ENCODE measurements at regions not wholly inside any gene's neighbourhood (a gene's known extent, or its start where the extent isn't known, plus 50 kb on each side); places are given as distances from the start of the nearest gene placed in this dataset.

DNA sequence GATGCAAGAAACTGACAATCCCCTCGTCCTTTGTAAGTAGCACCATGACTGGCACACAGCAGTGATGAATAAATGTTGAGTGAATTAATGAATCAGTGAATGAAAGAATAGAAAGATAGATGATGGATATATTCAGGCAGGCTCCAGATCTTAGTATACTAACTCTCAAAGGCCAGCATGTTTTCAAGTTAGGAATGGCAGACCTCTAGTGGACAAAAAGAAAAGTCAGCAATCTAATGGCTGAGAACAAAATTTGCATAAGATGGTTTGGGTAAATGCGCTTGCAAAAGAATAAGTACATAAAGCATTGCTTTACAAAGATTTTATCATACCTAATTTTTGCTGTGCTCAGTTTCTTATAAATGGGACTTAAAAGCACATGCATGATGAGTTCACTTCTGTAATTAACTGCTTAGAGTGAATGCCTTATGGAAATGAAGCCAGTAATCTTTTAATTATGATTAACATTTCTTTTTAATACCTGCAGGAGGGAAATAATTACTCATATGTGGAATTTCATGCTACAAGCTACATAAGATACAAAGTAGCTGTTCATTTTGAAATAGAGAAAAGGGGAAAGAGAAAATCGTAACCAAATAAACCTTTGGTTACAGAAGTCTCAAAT, 126.9 kb upstream of the GPRIN3 start:
- intact Hi-C loops (cut with DNase I; ENCODE audit: low total_unique reads) = no loop called here
- no peak overlapping the region for H3K4me3 ChIP-seq (ENCODE audit: low read depth, poor library complexity, severe bottlenecking)
- TF ChIP-seq CTCF (IDR thresholded peaks at IDR 0.05) (no peak), POLR2A (IDR thresholded peaks at IDR 0.05) (no peak)
- WGBS, 2 donors = 48 to 57% methylated on average over 3 of the region's 3 CpGs
- no peak for DNase-seq (ENCODE audit: low spot score in 2 of 2)

DNA sequence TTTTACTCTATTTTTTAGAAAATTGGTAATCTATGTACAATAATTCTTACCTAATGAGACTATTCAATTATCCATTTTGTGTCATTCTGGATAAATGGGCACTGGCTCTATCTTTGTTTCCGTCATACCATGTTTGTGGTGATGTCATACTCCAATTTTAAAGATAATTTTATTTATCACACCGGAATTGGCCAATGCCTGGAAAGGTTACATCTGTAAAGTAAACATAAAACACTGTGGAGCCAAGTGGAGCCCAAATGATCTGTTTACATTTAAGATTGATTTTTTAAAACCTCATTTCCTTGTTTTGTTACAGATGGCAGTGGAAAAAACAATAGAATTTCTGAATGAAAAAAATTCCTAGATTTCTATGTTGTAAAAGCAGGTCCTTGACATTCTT, 120.2 kb upstream of the GPRIN3 start:
- no peak for TF ChIP-seq POLR2A (IDR thresholded peaks at IDR 0.05)
- WGBS, 2 donors = 85 to 86% methylated on average over 2 of the region's 2 CpGs
- H3K4me3 ChIP-seq (ENCODE audit: low read depth, poor library complexity, severe bottlenecking) = no peak overlapping the region
- no peak for DNase-seq (ENCODE audit: low spot score in 2 of 2)
- intact Hi-C loops (cut with DNase I; ENCODE audit: low total_unique reads) = no loop called here

DNA sequence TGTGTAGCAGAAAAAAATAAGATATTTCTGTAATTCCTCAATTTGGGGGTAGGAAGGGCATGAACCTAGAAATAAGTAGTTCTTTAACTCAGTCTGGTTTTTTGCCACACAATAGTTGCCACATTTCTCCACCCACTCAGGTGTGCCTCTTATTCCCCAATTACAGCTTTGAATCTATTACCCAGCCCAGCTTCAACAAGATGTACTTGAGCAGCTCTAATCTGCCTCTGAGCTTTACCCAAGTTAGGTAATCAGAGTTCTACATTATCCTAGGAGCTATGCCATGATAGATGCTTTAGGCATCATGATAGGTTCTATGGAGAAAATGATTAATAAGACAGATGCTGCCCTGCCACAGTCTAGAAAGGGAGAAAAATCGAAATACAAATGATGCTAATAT, 117.4 kb upstream of the GPRIN3 start:
- no peak overlapping the region for H3K4me3 ChIP-seq (ENCODE audit: low read depth, poor library complexity, severe bottlenecking)
- intact Hi-C loops (cut with DNase I; ENCODE audit: low total_unique reads) = no loop called here
- TF ChIP-seq CTCF (IDR thresholded peaks at IDR 0.05) = no peak
- no peak for TF ChIP-seq POLR2A (IDR thresholded peaks at IDR 0.05)
- DNase-seq (ENCODE audit: low spot score in 2 of 2) = no peak
- 72 to 73% methylated on average over 1 of the region's 1 CpG for WGBS, 2 donors

GRCh38 chr4:89422441-89422990, 114.9 kb upstream of the GPRIN3 start:
- DNase-seq (ENCODE audit: low spot score in 2 of 2) = no peak
- WGBS, 2 donors = 83 to 85% methylated on average over 3 of the region's 3 CpGs
- TF ChIP-seq POLR2A (IDR thresholded peaks at IDR 0.05) (no peak), CTCF (IDR thresholded peaks at IDR 0.05) (no peak)
- intact Hi-C loops (cut with DNase I; ENCODE audit: low total_unique reads) = no loop called here
- H3K4me3 ChIP-seq (ENCODE audit: low read depth, poor library complexity, severe bottlenecking) = no peak overlapping the region

GRCh38 chr4:89420507-89420906, 112.9 kb upstream of the GPRIN3 start:
- 93 to 94% methylated on average over 2 of the region's 2 CpGs for WGBS, 2 donors
- no peak overlapping the region for H3K4me3 ChIP-seq (ENCODE audit: low read depth, poor library complexity, severe bottlenecking)
- TF ChIP-seq CTCF (IDR thresholded peaks at IDR 0.05) = no peak
- TF ChIP-seq POLR2A (IDR thresholded peaks at IDR 0.05) = no peak
- intact Hi-C loops (cut with DNase I; ENCODE audit: low total_unique reads) = no loop called here
- no peak for DNase-seq (ENCODE audit: low spot score in 2 of 2)

- 80 to 84% methylated on average over 5 of the region's 5 CpGs for WGBS, 2 donors
- intact Hi-C loops (cut with DNase I; ENCODE audit: low total_unique reads) = no loop called here
- TF ChIP-seq POLR2A (IDR thresholded peaks at IDR 0.05) = no peak
- no peak for TF ChIP-seq CTCF (IDR thresholded peaks at IDR 0.05)
- H3K4me3 ChIP-seq (ENCODE audit: low read depth, poor library complexity, severe bottlenecking) = no peak overlapping the region
- no peak for DNase-seq (ENCODE audit: low spot score in 2 of 2)
Measured at GRCh38 chr4:89419111-89419695, 111.6 kb upstream of the GPRIN3 start.
